H1 (cell line): ENCODE measurements at regions not wholly inside any gene's neighbourhood (a gene's known extent, or its start where the extent isn't known, plus 50 kb on each side); places are given as distances from the start of the nearest gene placed in this dataset.
"Not testable (repeated sequence)": the region's sequence is repeated elsewhere in the genome, so short reads cannot be mapped to it uniquely, and the experiment has no call there.

Source experiments
- CTCF ChIA-PET: fragments of 300-600 bp; sonication (Branson Sonifier 250); formaldehyde crosslinking; loops from one replicate; lab custom pipeline; 2021; ENCODE audit not compliant: partially characterized antibody; lab: Charles Lee
- POLR2A ChIA-PET: fragments of 300-600 bp; sonication (Branson Sonifier 250); formaldehyde crosslinking; loops from one replicate; lab custom pipeline; 2021; ENCODE audit warnings: inconsistent platforms; ENCODE audit not compliant: partially characterized antibody; lab: Charles Lee
- DNase-seq, 2 experiments: peaks; one replicate each; pipeline versions ENCODE4 v3.0.0 to v3.0.0-alpha.2; 2010 to 2022; ENCODE audit warnings: low spot score in 2 of 2, low read depth in 1 of 2, mixed read lengths in 1 of 2
- FAIRE-seq: peaks from 2 replicates; lab custom pipeline; 2011; peaks lifted over from hg19 to GRCh38; lab: Jason Lieb, UNC
- H2AFZ ChIP-seq: 2 replicates; pipeline ENCODE4 v1.8.1; 2012; ENCODE audit warnings: low read length, inconsistent platforms
- H2AK5ac ChIP-seq: 2 replicates; pipeline ENCODE4 v1.6.1; 2013; ENCODE audit warnings: low read depth, low read length
- H2BK120ac ChIP-seq: replicated peaks from 2 replicates; pipeline ENCODE3; 2013; ENCODE audit warnings: low read depth, low read length, inconsistent platforms
- H2BK12ac ChIP-seq: 2 replicates; pipeline ENCODE4 v1.6.1; 2013; ENCODE audit warnings: low read depth, low read length
- H2BK15ac ChIP-seq: 2 replicates; pipeline ENCODE4 v1.6.1; 2013; ENCODE audit warnings: low read length
- H2BK20ac ChIP-seq: 2 replicates; pipeline ENCODE4 v1.6.1; 2013; ENCODE audit warnings: low read length
- H2BK5ac ChIP-seq: 2 replicates; pipeline ENCODE4 v1.6.1; 2013; ENCODE audit warnings: low read depth, low read length
- H3K14ac ChIP-seq: 2 replicates; pipeline ENCODE4 v1.6.1; 2013; ENCODE audit warnings: inconsistent platforms; ENCODE audit not compliant: insufficient read length
- H3K18ac ChIP-seq: 2 replicates; pipeline ENCODE4 v1.6.1; 2013; ENCODE audit warnings: low read length; ENCODE audit errors: extremely low read depth
- H3K23ac ChIP-seq: 2 replicates; pipeline ENCODE4 v1.6.1; 2013; ENCODE audit warnings: inconsistent platforms; ENCODE audit not compliant: insufficient read length
- H3K23me2 ChIP-seq: 2 replicates; pipeline ENCODE4 v1.6.1; 2013; ENCODE audit warnings: low read depth, low read length
- H3K27ac ChIP-seq: 2 replicates; pipeline ENCODE4 v1.6.1; 2011; ENCODE audit warnings: low read depth, low read length, inconsistent platforms
- H3K27me3 ChIP-seq, 4 experiments: replicated peaks in 1 of 4; 1 replicate in 1 of 4; 2 replicates in 3 of 4; pipeline versions ENCODE4 v1.6.1 to v1.8.1; 2011 to 2013; ENCODE audit warnings: low read length in 3 of 4, mild to moderate bottlenecking in 3 of 4, inconsistent platforms in 2 of 4, mixed read lengths in 2 of 4, moderate library complexity in 1 of 4; ENCODE audit not compliant: control insufficient read depth in 3 of 4, insufficient read depth in 3 of 4; ENCODE audit errors: extremely low read depth in 1 of 4
- H3K36me3 ChIP-seq, 4 experiments: 2 replicates each; pipeline versions ENCODE4 v1.6.1 to v1.8.1; 2011 to 2013; ENCODE audit warnings: mild to moderate bottlenecking in 4 of 4, low read length in 3 of 4, moderate library complexity in 2 of 4, control low read depth in 1 of 4, inconsistent platforms in 1 of 4; ENCODE audit not compliant: insufficient read depth in 4 of 4, control insufficient read depth in 2 of 4
- H3K4ac ChIP-seq: replicated peaks from 2 replicates; pipeline ENCODE3; 2013; ENCODE audit warnings: low read length, low read depth, mixed read lengths, inconsistent platforms; ENCODE audit not compliant: insufficient read length
- H3K4me1 ChIP-seq, 4 experiments: replicated peaks in 1 of 4; 1 replicate in 1 of 4; 2 replicates in 3 of 4; pipeline versions ENCODE4 v1.6.1 to v1.8.1; 2011 to 2013; ENCODE audit warnings: low read length in 3 of 4, inconsistent platforms in 2 of 4, mixed read lengths in 1 of 4; ENCODE audit not compliant: insufficient read depth in 4 of 4, control insufficient read depth in 3 of 4
- H3K4me2 ChIP-seq, 2 experiments: 2 replicates each; pipeline versions ENCODE4 v1.6.1 to v1.8.1; 2011 to 2013; ENCODE audit warnings: low read depth in 2 of 2, low read length in 2 of 2, control low read depth in 1 of 2, inconsistent platforms in 1 of 2, mild to moderate bottlenecking in 1 of 2; ENCODE audit not compliant: insufficient read depth in 1 of 2
- H3K4me3 ChIP-seq, 4 experiments: fragments of 200-600, 300-600 bp in 1 of 4; sonication (generic), shearing (Covaris generic), sonication (Bioruptor Twin) in 1 of 4; 2 replicates each; pipeline versions ENCODE4 v1.5.1 to v1.8.1; 2011 to 2016; ENCODE audit warnings: low read length in 4 of 4, low read depth in 3 of 4, control low read depth in 2 of 4, inconsistent platforms in 2 of 4, mild to moderate bottlenecking in 2 of 4, mixed read lengths in 1 of 4, moderate library complexity in 1 of 4; ENCODE audit not compliant: insufficient read depth in 2 of 4; ENCODE audit errors: extremely low read depth in 1 of 4
- H3K56ac ChIP-seq: replicated peaks from 2 replicates; pipeline ENCODE3; 2013; ENCODE audit warnings: low read depth, mild to moderate bottlenecking, mixed read lengths, low read length, inconsistent platforms; ENCODE audit not compliant: insufficient read length
- H3K79me1 ChIP-seq: 2 replicates; pipeline ENCODE4 v1.6.1; 2013; ENCODE audit warnings: low read depth, low read length, control low read depth
- H3K79me2 ChIP-seq, 2 experiments: 2 replicates each; pipeline versions ENCODE4 v1.6.1 to v1.8.1; 2012 to 2013; ENCODE audit warnings: low read length in 2 of 2, mild to moderate bottlenecking in 2 of 2, inconsistent platforms in 1 of 2; ENCODE audit not compliant: insufficient read depth in 2 of 2, control insufficient read depth in 1 of 2
- H3K9ac ChIP-seq, 4 experiments: replicated peaks in 1 of 4; 1 replicate in 1 of 4; 2 replicates in 3 of 4; pipeline versions ENCODE4 v1.6.1 to v1.8.1; 2011 to 2013; ENCODE audit warnings: low read depth in 3 of 4, low read length in 3 of 4, control low read depth in 2 of 4, mild to moderate bottlenecking in 2 of 4, moderate library complexity in 2 of 4, inconsistent platforms in 1 of 4; ENCODE audit errors: extremely low read depth in 1 of 4
- H3K9me3 ChIP-seq, 2 experiments: 2 replicates each; pipeline versions ENCODE4 v1.6.1 to v1.8.1; 2012 to 2013; ENCODE audit warnings: mild to moderate bottlenecking in 2 of 2, moderate library complexity in 2 of 2, control low read depth in 1 of 2, inconsistent platforms in 1 of 2, low read depth in 1 of 2, low read length in 1 of 2, mixed read lengths in 1 of 2; ENCODE audit not compliant: insufficient read depth in 2 of 2
- H4K20me1 ChIP-seq, 2 experiments: replicated peaks in 1 of 2; 2 replicates each; pipeline versions ENCODE3 to v1.8.1; 2011 to 2013; ENCODE audit warnings: inconsistent platforms in 2 of 2, low read length in 2 of 2, mild to moderate bottlenecking in 1 of 2; ENCODE audit not compliant: insufficient read depth in 2 of 2, control insufficient read depth in 1 of 2
- H4K5ac ChIP-seq: 2 replicates; pipeline ENCODE4 v1.6.1; 2013; ENCODE audit warnings: low read length, low read depth, mixed read lengths, inconsistent platforms; ENCODE audit not compliant: insufficient read length
- H4K8ac ChIP-seq: 2 replicates; pipeline ENCODE4 v1.8.0; 2013; ENCODE audit warnings: mild to moderate bottlenecking, moderate library complexity, low read length, inconsistent platforms; ENCODE audit not compliant: insufficient read depth; ENCODE audit errors: extremely low read depth
- H4K91ac ChIP-seq: replicated peaks from 2 replicates; pipeline ENCODE3; 2013; ENCODE audit warnings: low read length, mixed read lengths, inconsistent platforms; ENCODE audit not compliant: insufficient read length
- WGBS, 2 experiments: shearing (Covaris generic) in 1 of 2; methylation state at CpG; one replicate each; pipeline versions ENCODE4 v1.1.6 to v1.1.7; 2013 to 2015; ENCODE audit warnings: low lambda C conversion rate in 2 of 2, mixed read lengths in 2 of 2, inconsistent platforms in 1 of 2, low coverage in 1 of 2, missing lambda C conversion rate in 1 of 2; ENCODE audit not compliant: insufficient replicate concordance in 2 of 2, insufficient coverage in 1 of 2, insufficient read length in 1 of 2; ENCODE audit errors: extremely low coverage in 1 of 2, missing lambda C conversion rate in 1 of 2; 5-methylcytosine and 5-hydroxymethylcytosine counted together

- H3K9ac ChIP-seq, H4K5ac ChIP-seq, H3K9me3 ChIP-seq, H3K4me1 ChIP-seq, H4K91ac ChIP-seq, H3K23ac ChIP-seq, H3K4me2 ChIP-seq, H3K79me1 ChIP-seq, H3K18ac ChIP-seq, FAIRE-seq, H3K27ac ChIP-seq, H4K8ac ChIP-seq, H3K27me3 ChIP-seq, H2BK120ac ChIP-seq, H2BK12ac ChIP-seq, H3K4ac ChIP-seq, H3K79me2 ChIP-seq, DNase-seq, H4K20me1 ChIP-seq, H3K14ac ChIP-seq, H2AK5ac ChIP-seq, H2BK5ac ChIP-seq, H2BK15ac ChIP-seq, H3K36me3 ChIP-seq, H3K23me2 ChIP-seq, H2AFZ ChIP-seq, H2BK20ac ChIP-seq, H3K4me3 ChIP-seq, H3K56ac ChIP-seq, POLR2A ChIA-PET: not testable (repeated sequence)
- CTCF ChIA-PET = interaction anchor here (0.5 to 1.6 kb wide), 5 partner anchors 36 to 149 kb away, joined by 3 to 6 read pairs (median 3); no protein-coding TSS in a partner anchor
- WGBS, 2 experiments = 85% methylated on average over 6 of the region's 6 CpGs; no CpG with 5 or more reads in 1 of the 2 experiments
These were observed 80.7 kb upstream of the ST3GAL6 start for GRCh38 chr3:98682391-98682790.
